ENCODE measurements at regions not wholly inside any gene's neighbourhood (a gene's known extent, or its start where the extent isn't known, plus 50 kb on each side); places are given as distances from the start of the nearest gene placed in this dataset.
A peak's percentile ranks its signal among the peaks of the same experiment; 100 is the strongest.
"Not testable (repeated sequence)": the region's sequence is repeated elsewhere in the genome, so short reads cannot be mapped to it uniquely, and the experiment has no call there.

- ChIA-PET CTCF (no interaction called here), POLR2A (ENCODE audit: low non-redundant PET) (no interaction called here)
Observed at GRCh38 chr2:163944347-163944737, 208.5 kb upstream of the FIGN start.

DNA sequence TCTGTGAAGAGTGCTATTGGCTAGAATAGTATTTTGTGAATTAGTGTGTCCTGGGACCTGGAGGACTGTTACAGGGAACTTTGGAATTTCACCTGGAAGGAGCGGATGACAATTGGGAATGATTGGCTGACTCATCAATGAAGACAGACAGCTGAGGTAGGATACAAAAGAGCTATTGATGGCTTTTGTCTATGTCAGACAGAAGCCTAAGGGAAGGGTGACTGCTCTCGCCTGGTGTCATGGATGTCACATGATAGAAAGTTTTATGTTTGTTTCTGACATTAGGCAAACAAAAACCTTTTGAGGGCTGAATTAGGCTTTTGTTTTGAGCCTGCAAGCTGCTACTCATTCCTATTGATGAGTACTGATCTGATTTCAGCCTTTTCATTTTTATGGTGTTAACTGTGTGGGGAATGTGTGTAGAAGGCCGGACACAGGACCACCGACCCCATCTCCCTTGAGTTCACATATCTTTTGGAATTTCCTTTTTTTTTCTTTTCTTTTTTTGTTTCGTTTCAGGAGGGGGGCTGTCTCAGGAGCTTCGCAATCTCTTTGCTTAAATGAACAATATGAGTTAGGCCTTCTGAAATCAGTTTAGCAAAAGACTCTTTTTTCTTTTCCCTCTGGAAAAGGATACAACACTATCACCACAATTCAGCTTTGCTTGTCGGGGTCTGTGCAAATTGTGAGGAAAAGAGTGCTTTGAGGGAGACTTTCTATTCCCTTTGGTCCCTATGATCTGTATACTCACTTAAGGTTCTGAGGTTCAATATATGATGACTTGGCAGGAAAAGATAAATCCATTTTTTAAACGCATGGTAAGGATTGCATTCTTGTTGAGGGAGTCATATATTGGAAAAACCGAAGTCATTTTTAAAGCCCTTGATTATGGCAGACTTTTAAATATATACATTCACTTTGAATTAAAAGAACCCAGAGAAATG is 207.9 kb upstream of the FIGN start:
- H3K27ac ChIP-seq, result no peak overlapping the region
- POLR2A ChIA-PET (ENCODE audit: low non-redundant PET), result no interaction called here
- TF ChIP-seq, protein P1, sequence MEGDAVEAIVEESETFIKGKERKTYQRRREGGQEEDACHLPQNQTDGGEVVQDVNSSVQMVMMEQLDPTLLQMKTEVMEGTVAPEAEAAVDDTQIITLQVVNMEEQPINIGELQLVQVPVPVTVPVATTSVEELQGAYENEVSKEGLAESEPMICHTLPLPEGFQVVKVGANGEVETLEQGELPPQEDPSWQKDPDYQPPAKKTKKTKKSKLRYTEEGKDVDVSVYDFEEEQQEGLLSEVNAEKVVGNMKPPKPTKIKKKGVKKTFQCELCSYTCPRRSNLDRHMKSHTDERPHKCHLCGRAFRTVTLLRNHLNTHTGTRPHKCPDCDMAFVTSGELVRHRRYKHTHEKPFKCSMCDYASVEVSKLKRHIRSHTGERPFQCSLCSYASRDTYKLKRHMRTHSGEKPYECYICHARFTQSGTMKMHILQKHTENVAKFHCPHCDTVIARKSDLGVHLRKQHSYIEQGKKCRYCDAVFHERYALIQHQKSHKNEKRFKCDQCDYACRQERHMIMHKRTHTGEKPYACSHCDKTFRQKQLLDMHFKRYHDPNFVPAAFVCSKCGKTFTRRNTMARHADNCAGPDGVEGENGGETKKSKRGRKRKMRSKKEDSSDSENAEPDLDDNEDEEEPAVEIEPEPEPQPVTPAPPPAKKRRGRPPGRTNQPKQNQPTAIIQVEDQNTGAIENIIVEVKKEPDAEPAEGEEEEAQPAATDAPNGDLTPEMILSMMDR (conservative IDR thresholded peaks at IDR 0.05; ENCODE audit: low read depth), result no peak
- no peak for DNase-seq (ENCODE audit: low spot score)
- CTCF ChIA-PET, result no interaction called here

More at GRCh38 chr2:163944347-163944737, 208.5 kb upstream of the FIGN start:
- TF ChIP-seq, protein P1 (conservative IDR thresholded peaks at IDR 0.05; ENCODE audit: low read depth), result no peak
- DNase-seq (ENCODE audit: low spot score), result no peak
- no peak overlapping the region for H3K27ac ChIP-seq

- CTCF ChIA-PET, result interaction anchor here (0.5 to 1.3 kb wide), 2 partner anchors 47 to 74 kb away, joined by 3 read pairs; no protein-coding TSS in a partner anchor
- DNase-seq (ENCODE audit: low spot score), result peak; percentile 25
- TF ChIP-seq, protein P1 (conservative IDR thresholded peaks at IDR 0.05; ENCODE audit: low read depth), result no peak
- POLR2A ChIA-PET (ENCODE audit: low non-redundant PET), result no interaction called here
- no peak overlapping the region for H3K27ac ChIP-seq
Observed at GRCh38 chr2:163934131-163934530, 198.3 kb upstream of the FIGN start.

GRCh38 chr2:163919717-163920116 is 183.9 kb upstream of the FIGN start:
- no peak for DNase-seq (ENCODE audit: low spot score)
- H3K27ac ChIP-seq, result no peak overlapping the region
- POLR2A ChIA-PET (ENCODE audit: low non-redundant PET), result no interaction called here
- CTCF ChIA-PET, result no interaction called here
- TF ChIP-seq, protein P1 (conservative IDR thresholded peaks at IDR 0.05; ENCODE audit: low read depth), result no peak

DNA sequence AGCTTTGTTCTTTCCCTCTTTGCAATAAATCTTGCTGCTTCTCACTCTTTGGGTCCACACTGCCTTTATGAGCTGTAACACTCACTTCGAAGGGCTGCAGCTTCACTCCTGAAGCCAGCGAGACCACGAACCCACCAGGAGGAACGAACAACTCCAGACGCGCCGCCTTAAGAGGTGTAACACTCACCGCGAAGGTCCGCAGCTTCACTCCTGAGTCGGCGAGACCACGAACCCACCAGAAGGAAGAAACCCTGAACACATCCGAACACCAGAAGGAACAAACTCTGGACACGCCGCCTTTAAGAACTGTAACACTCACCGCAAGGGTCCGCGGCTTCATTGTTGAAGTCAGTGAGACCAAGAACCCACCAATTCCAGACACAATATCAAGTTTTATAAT is 178.7 kb upstream of the FIGN start:
- ChIA-PET POLR2A (ENCODE audit: low non-redundant PET) (interaction anchor here (0.6 kb wide), 1 partner anchor 179 kb away, joined by 4 read pairs; the partner anchor contains the start of gene FIGN), CTCF (interaction anchor here (0.5 to 0.9 kb wide), 2 partner anchors 67 to 270 kb away, joined by 3 read pairs; no protein-coding TSS in a partner anchor)
- not testable (repeated sequence) for H3K27ac ChIP-seq; DNase-seq (ENCODE audit: low spot score)

DNA sequence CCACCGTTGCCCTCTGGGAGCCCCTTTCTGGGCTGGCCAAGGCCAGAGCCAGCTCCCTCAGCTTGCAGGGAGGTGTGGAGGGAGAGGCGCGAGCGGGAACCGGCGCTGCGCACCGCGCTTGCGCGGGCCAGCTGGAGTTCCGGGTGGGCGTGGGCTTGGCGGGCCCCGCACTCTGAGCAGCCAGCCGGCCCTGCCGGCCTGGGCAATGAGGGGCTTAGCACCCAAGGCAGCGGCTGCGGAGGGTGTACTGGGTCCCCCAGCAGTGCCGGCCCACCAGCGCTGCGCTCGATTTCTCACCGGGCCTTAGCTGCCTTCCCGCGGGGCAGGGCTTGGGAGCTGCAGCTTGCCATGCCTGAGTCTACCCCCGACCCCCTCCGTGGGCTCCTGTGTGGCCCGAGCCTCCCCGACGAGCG is 177.7 kb upstream of the FIGN start:
- CTCF ChIA-PET, result interaction anchor here (0.9 kb wide), 1 partner anchor 269 kb away, joined by 3 read pairs; no protein-coding TSS in a partner anchor
- DNase-seq (ENCODE audit: low spot score); POLR2A ChIA-PET (ENCODE audit: low non-redundant PET): not testable (repeated sequence)

DNA sequence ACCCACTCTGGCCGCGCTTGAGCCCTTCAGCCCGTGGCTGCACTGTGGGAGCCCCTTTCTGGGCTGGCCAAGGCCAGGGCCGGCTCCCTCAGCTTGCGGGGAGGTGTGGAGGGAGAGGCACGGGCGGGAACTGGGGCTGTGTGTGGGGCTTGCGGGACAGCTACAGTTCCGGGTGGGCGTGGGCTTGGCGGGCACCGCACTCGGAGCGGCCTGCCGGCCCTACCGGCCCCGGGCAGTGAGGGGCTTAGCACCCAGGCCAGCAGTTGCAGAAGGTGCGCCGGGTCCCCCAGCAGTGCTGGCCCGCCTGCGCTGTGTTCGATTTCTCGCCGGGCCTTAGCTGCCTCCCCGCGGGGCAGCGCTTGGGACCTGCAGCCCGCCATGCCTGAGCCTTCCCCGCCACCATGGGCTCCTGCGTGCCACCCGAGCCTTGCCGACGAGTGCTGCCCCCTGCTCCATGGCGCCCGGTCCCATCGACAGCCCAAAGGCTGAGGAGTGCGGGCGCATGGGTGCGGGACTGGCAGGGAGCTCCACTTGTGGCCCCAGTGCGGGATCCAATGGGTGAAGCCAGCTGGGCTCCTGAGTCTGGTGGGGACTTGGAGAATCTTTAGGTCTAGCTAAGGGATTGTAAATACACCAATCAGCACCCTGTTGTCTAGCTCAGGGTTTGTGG is 173.7 kb upstream of the FIGN start:
- DNase-seq (ENCODE audit: low spot score), result no peak
- CTCF ChIA-PET, result no interaction called here
- H3K27ac ChIP-seq, result no peak overlapping the region
- POLR2A ChIA-PET (ENCODE audit: low non-redundant PET), result no interaction called here
- TF ChIP-seq, protein P1 (conservative IDR thresholded peaks at IDR 0.05; ENCODE audit: low read depth), result no peak

More for the DNA sequence above, 177.7 kb upstream of the FIGN start:
- peak overlapping the region; percentile 15; the same call in 1 of the 2 replicates for H3K27ac ChIP-seq

All from RWPE1 (cell line).